COLO829 (cell line): ENCODE measurements at regions not wholly inside any gene's neighbourhood (a gene's known extent, or its start where the extent isn't known, plus 50 kb on each side); places are given as distances from the start of the nearest gene placed in this dataset.

Experiments
- DNase-seq: peaks from one replicate; pipeline ENCODE4 v3.0.0; 2012; ENCODE audit warnings: low spot score

DNA sequence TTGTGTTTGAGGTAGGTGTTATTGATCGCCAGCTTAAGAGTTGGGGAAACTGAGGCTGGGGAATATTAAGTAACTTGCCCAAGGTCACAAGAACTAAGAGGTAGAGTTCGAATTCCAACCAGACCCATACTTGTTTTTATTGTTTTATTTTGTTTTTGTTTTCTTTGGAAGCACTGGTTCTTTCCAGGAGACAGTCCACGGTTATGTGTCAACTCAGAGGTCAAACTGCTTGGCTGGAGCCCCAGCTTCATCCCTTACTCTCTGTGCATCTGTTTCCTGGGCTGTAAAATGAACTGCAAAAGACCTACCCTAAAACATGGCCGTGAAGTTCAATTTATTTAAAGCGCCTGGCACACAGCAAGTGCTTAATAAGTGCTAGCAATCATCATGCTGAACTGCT, 74.4 kb upstream of the MAP1LC3B2 start:
- no peak for DNase-seq

GRCh38 chr12:116489116-116489515, 70.1 kb upstream of the MAP1LC3B2 start:
- DNase-seq = no peak

GRCh38 chr12:116490471-116490870, 68.7 kb upstream of the MAP1LC3B2 start:
- no peak for DNase-seq

DNA sequence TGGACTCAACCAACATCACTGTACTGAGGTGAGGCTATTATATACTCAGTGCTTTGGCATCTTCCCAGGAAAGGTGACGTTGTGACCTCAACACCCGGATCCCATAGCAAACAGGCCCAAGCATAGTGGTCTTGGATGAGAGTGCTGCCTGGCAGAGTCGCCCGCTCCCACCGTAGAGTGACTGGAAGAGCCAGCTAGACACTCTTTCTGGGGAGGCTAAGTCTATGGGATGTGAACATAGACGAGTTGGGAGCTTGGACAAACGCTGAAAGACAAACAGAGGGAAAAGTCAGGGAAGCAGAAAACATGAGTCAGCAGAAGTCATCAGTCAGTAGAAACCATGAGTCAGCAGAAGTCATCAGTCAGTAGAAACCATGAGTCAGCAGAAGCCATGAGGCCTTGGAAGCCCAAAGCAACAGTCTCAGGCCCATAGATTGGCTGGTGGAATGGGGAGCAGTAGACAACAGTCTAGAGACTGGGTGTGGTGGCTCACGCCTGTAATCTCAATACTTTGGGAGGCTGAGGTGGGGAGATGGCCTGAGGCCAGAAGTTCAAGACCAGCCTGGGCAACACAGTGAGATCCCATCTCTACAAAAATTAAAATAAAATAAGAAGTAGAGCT, 66.4 kb upstream of the MAP1LC3B2 start:
- DNase-seq = no peak

- DNase-seq = no peak
Observed at GRCh38 chr12:116495260-116495659, 63.9 kb upstream of the MAP1LC3B2 start.

- no peak for DNase-seq
Observed at GRCh38 chr12:116497051-116497591, 62.1 kb upstream of the MAP1LC3B2 start.

GRCh38 chr12:116498471-116498870, 60.7 kb upstream of the MAP1LC3B2 start:
- DNase-seq = peak; percentile 13

DNA sequence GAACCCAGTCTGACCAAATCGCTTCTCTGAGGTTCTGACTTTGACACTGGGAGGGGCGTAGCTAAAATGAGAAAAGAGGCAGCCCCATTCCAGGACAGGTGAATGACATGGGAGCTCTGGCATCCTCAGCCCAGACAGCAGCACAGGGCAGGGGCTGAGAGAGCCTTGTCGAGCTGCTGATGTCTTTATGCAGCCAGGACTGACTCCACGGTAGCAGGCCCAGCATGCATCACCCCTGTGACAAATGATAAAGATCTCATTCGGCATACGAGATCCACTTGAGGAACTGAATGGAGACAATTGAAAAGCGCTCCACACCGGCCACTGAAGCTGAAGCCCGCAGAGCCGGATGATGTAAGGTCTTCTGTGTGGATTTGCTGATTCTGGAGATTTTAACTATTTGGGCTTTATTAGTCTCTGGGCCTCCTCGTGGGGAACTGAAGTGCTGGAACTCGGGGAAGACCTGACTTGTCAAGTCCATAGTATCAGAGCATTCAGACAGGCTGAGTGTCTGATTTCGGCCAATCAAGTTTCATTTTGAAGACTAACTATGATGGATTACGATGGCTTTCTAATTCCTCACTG, 56.9 kb upstream of the MAP1LC3B2 start:
- no peak for DNase-seq

GRCh38 chr12:116502989-116503496, 56.1 kb upstream of the MAP1LC3B2 start:
- no peak for DNase-seq

- no peak for DNase-seq
Observed at GRCh38 chr12:116504438-116504837, 54.7 kb upstream of the MAP1LC3B2 start.

- DNase-seq = no peak
Observed at GRCh38 chr12:116506697-116507064, 52.5 kb upstream of the MAP1LC3B2 start.

GRCh38 chr12:116508145-116509121, 50.7 kb upstream of the MAP1LC3B2 start:
- DNase-seq = no peak
